ENCODE measurements at regions not wholly inside any gene's neighbourhood (a gene's known extent, or its start where the extent isn't known, plus 50 kb on each side); places are given as distances from the start of the nearest gene placed in this dataset.

DNA sequence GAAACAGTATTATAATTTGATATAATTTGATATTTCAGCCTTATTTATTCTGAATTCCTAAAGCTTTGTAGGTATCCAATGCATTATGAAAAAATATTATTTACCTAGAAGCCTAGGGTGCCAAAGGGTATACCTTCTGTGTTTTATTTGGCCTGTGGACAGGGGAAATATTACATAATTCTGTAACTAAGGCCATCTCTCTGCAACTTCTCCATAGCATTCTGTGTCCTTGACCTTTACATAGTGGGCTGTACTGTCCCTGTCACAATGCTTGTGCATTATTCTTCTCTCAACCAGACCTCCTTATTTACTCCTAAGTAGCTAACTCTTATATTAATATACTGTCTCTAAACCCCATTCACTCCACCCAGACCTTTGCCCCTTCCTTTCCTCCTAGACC lies 57.0 kb upstream of the RANBP6 start:
- Histone ChIP-seq H3K27me3 (ENCODE audit: insufficient read depth, low read depth) (no peaks in the 10 kb centered on the region), H4K20me1 (ENCODE audit: insufficient read depth) (no peaks in the 10 kb centered on the region), H3K9ac (no peak overlapping the region), H3K79me2 (ENCODE audit: insufficient read depth, low read depth) (no peaks in the 10 kb centered on the region), H2AFZ (ENCODE audit: low read depth) (no peak overlapping the region), H3K4me2 (no peak overlapping the region), H3K4me1 (ENCODE audit: low read depth, poor library complexity, severe bottlenecking) (peaks cover 10% of the 10 kb centered on the region), H3K27ac (no peak overlapping the region), H3K4me3 (IDR thresholded peaks at IDR 0.05; ENCODE audit: insufficient read depth, low read depth, low read length) (no peak overlapping the region), H3K36me3 (ENCODE audit: insufficient read depth) (no peaks in the 10 kb centered on the region)
- TF ChIP-seq, protein P1, sequence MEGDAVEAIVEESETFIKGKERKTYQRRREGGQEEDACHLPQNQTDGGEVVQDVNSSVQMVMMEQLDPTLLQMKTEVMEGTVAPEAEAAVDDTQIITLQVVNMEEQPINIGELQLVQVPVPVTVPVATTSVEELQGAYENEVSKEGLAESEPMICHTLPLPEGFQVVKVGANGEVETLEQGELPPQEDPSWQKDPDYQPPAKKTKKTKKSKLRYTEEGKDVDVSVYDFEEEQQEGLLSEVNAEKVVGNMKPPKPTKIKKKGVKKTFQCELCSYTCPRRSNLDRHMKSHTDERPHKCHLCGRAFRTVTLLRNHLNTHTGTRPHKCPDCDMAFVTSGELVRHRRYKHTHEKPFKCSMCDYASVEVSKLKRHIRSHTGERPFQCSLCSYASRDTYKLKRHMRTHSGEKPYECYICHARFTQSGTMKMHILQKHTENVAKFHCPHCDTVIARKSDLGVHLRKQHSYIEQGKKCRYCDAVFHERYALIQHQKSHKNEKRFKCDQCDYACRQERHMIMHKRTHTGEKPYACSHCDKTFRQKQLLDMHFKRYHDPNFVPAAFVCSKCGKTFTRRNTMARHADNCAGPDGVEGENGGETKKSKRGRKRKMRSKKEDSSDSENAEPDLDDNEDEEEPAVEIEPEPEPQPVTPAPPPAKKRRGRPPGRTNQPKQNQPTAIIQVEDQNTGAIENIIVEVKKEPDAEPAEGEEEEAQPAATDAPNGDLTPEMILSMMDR (conservative IDR thresholded peaks at IDR 0.05; ENCODE audit: low read depth, low read length), result no peak

DNA sequence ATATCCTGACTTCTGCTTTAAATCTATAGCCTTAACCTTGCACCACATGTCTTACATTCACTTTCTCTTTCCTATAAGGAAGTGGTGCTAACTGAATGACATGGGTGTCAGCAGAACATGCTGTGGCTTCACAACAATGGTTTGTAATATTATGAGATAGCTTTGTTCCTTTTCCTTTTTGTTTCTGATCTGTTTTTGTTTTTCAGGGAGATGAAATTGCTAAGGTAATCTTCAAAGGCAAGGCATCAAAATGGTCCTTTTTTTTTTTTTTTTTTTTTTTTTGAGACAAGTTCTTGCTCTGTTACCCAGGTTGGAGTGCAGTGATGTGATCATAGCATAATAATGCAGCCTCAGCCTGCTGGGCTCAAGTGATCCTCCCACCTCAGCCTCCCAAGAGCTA lies 53.6 kb upstream of the RANBP6 start:
- Histone ChIP-seq H3K4me3 (IDR thresholded peaks at IDR 0.05; ENCODE audit: insufficient read depth, low read depth, low read length) (no peak overlapping the region), H3K27me3 (ENCODE audit: insufficient read depth, low read depth) (no peaks in the 10 kb centered on the region), H3K4me2 (peak overlapping the region; percentile 16; the same call in 1 of the 2 replicates), H2AFZ (ENCODE audit: low read depth) (peak overlapping the region; percentile 54), H4K20me1 (ENCODE audit: insufficient read depth) (no peaks in the 10 kb centered on the region), H3K9ac (no peak overlapping the region), H3K36me3 (ENCODE audit: insufficient read depth) (no peaks in the 10 kb centered on the region), H3K4me1 (ENCODE audit: low read depth, poor library complexity, severe bottlenecking) (peaks cover 10% of the 10 kb centered on the region), H3K79me2 (ENCODE audit: insufficient read depth, low read depth) (no peaks in the 10 kb centered on the region), H3K27ac (no peak overlapping the region)
- TF ChIP-seq, protein P1 (conservative IDR thresholded peaks at IDR 0.05; ENCODE audit: low read depth, low read length), result no peak

DNA sequence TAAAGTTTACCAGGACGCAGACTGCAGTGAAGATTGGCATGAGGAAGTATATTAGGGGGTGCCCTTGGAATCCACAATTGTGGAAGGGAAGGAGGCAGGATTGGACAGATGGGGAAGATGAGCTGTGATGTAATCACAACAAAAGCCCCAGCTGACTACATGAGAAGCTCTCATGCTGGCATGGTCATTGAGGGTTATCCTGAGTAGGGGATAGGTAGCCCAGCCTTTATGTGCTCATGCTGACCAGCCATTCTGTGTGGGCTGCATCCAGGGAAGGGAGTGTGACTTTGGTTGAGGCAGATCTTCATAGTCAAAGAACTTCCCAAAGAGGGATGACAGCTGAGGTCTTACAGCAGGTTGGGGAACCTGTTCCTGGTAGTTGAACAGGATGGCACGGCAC lies 52.0 kb upstream of the RANBP6 start:
- no peaks in the 10 kb centered on the region for H4K20me1 ChIP-seq (ENCODE audit: insufficient read depth)
- H3K27ac ChIP-seq, result no peak overlapping the region
- H3K4me1 ChIP-seq (ENCODE audit: low read depth, poor library complexity, severe bottlenecking), result peaks cover 10% of the 10 kb centered on the region
- H3K79me2 ChIP-seq (ENCODE audit: insufficient read depth, low read depth), result no peaks in the 10 kb centered on the region
- no peaks in the 10 kb centered on the region for H3K27me3 ChIP-seq (ENCODE audit: insufficient read depth, low read depth)
- no peak overlapping the region for H3K4me3 ChIP-seq (IDR thresholded peaks at IDR 0.05; ENCODE audit: insufficient read depth, low read depth, low read length)
- no peaks in the 10 kb centered on the region for H3K36me3 ChIP-seq (ENCODE audit: insufficient read depth)
- no peak overlapping the region for H3K9ac ChIP-seq
- TF ChIP-seq, protein P1 (conservative IDR thresholded peaks at IDR 0.05; ENCODE audit: low read depth, low read length), result no peak
- H2AFZ ChIP-seq (ENCODE audit: low read depth), result no peak overlapping the region
- H3K4me2 ChIP-seq, result no peak overlapping the region
